GM13977 (cell line): ENCODE measurements at regions not wholly inside any gene's neighbourhood (a gene's known extent, or its start where the extent isn't known, plus 50 kb on each side); places are given as distances from the start of the nearest gene placed in this dataset.

Source experiments
- DNase-seq: peaks from one replicate; pipeline ENCODE4 v3.0.0; 2012; ENCODE audit warnings: low spot score
- in situ Hi-C: fragments of 300-500 bp; cut with MboI; formaldehyde crosslinking; loops from one replicate; pipeline ENCODE4 v1.12.0; 2022; ENCODE audit warnings: low sequenced_read_pairs, low pct_unique_long_range_greater_than_20kb, mixed read lengths, inconsistent platforms; ENCODE audit not compliant: unreplicated experiment
- TF ChIP-seq, protein P1 (sequence below): IDR thresholded peaks from 2 replicates; pipeline ENCODE4 v1.5.1; 2012; ENCODE audit warnings: mild to moderate bottlenecking, control low read depth; ENCODE audit not compliant: insufficient read depth; ENCODE audit errors: extremely low read depth, missing control alignments

DNA sequence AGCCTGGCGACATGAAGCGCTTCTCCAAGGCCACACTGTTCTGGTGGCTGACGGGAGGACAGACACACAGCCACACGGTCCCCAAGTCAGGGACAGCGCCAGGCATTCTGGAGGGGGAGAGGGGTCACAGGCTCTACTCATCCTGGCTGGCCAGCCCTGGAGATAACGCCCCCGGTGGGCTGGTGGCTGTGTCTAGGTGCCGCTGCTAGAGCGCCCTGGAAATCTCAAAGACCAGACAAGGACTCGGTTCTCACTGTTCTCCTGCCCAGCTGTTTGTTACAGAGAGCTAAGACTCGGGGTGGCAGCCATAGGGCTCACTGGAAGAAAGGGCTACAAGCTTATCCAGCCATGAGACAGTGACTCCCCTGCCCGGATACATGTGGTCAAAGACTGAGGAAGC is 72.0 kb downstream of the KCNF1 start:
- in situ Hi-C loops, result no loop called here
- no peak for DNase-seq
- TF ChIP-seq, protein P1, sequence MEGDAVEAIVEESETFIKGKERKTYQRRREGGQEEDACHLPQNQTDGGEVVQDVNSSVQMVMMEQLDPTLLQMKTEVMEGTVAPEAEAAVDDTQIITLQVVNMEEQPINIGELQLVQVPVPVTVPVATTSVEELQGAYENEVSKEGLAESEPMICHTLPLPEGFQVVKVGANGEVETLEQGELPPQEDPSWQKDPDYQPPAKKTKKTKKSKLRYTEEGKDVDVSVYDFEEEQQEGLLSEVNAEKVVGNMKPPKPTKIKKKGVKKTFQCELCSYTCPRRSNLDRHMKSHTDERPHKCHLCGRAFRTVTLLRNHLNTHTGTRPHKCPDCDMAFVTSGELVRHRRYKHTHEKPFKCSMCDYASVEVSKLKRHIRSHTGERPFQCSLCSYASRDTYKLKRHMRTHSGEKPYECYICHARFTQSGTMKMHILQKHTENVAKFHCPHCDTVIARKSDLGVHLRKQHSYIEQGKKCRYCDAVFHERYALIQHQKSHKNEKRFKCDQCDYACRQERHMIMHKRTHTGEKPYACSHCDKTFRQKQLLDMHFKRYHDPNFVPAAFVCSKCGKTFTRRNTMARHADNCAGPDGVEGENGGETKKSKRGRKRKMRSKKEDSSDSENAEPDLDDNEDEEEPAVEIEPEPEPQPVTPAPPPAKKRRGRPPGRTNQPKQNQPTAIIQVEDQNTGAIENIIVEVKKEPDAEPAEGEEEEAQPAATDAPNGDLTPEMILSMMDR, result no peak

DNA sequence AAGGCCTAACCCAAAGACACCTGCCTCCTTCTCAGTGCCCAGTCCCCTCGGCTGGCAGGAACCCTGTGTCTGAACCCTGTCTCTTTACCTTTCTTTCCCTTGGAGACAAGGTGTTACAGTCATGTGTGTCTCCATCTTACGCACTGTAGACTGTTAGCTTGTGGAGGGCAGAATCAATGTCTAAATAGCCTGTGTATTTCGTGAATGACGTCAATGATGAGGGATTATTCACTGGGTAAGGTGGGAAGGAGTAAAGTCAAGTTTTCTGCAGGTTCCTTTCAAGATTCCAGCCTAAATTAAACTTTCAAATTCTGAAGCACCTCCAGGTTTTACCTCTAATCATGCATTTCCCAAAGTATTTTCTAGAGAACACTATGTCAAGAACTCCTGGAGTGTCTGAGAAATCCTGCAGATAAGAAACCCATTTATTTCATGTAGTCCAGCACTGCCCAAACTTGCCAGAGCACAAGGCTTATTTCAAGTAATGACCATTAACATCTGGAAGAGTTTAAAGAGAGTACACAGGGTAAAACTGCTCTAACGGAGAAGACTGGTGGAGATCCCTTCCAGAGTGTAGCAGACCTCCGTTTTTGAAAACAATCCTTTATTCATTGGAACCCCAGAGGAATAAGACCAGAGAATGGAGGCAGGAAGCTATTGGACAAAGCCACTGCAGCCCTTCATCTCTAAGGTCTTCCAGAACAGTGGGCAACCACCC is 72.8 kb downstream of the KCNF1 start:
- TF ChIP-seq, protein P1, result no peak

DNA sequence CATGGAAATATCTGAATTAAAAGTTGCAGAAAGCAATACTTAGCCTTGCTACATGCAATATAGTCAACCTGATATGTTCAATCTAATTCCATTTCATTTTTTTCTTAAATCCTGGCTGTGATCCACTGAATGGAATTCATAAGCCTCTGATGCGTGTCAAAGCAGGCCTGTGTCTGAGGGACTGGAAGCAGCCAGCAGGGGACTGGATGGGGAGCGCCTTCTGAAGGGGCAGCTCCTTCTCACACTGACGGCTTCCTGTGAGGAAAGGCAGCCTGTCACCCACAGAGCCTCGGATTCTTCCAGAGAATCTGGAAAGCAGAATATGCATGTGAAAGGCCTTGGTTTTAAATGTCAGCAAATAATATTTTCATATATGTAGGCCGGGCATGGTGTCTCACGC is 73.5 kb downstream of the KCNF1 start:
- in situ Hi-C loops, result no loop called here
- TF ChIP-seq, protein P1, result no peak
- no peak for DNase-seq

More for the DNA sequence above, 72.8 kb downstream of the KCNF1 start:
- in situ Hi-C loops, result no loop called here
- DNase-seq, result no peak

DNA sequence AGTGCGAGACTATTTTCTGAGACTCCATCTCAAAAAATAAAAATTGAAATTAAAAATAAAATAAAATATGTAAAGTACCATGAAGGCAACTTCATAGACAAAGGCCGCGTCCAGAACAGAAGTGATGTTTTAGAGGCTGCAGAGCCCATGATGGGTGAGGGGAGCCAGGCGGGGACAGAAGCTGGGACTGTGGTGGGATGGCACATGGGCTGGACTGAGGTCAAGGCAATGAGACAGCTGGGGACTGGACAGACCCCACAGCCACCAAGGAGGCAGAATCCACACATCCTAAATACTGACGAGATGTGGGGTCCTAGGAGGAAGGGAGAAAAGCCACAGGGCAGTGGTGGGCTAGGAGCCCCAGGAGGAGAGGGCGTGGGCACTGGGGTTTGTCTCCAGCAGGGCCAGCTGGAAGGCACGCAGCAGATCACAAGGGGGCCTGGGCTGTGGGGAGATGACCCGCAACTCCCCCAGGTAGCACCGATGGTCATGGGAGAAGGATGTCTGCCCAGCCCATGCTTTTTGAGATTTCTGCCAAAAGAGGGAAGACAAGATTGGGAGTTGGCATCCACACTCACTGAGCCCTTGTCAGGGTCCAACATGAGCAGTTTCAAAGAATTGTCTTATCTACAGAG is 74.3 kb downstream of the KCNF1 start:
- in situ Hi-C loops, result no loop called here
- DNase-seq, result no peak
- TF ChIP-seq, protein P1, result no peak

DNA sequence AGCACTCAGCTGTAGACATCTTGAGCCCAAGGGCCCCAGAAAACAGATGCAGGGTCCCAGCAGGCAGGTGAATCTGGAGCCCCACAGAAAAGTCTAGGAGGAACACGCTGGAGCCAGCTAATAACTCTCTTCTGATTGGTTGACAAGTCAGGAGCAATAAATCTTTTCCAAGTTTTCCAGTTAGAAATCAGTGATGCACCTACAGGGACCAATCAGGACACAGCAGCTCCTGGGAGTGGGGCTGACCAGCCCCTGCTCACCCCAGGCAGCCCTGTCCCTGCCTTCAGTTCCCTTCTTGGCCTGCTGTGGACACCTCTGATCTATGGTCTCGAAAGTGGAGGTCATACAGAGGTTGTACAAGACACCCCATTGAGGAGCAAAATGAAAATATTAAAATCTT is 75.7 kb downstream of the KCNF1 start:
- in situ Hi-C loops, result no loop called here
- TF ChIP-seq, protein P1, result no peak
- no peak for DNase-seq

DNA sequence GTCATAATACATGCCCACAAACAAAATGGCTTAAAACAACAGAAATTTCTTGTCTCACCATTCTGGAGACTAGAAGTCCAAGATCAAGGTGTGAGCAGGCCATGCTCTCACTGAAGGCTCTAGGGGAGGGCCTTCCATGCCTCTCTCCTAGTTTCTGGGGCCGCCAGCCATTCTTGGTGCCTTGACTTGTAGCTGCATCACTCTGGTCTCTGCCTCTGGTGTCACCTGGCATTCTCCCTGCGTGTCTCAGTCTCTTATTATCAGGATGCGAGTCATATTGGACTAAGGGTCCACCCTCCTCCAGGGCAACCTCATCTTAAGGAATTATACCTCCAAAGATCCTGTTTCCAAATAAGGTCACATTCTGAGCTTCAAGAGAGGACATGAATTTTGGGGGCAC is 76.1 kb downstream of the KCNF1 start:
- TF ChIP-seq, protein P1, result no peak
- in situ Hi-C loops, result no loop called here
- no peak for DNase-seq
